GM21528 (cell line): ENCODE measurements at regions not wholly inside any gene's neighbourhood (a gene's known extent, or its start where the extent isn't known, plus 50 kb on each side); places are given as distances from the start of the nearest gene placed in this dataset.
A peak's percentile ranks its signal among the peaks of the same experiment; 100 is the strongest.
"Not testable (repeated sequence)": the region's sequence is repeated elsewhere in the genome, so short reads cannot be mapped to it uniquely, and the experiment has no call there.

Experiments used
- ATAC-seq: cut with Tn5 transposase; IDR thresholded peaks from one replicate; pipeline ENCODE4 v1.9.1; 2021; ENCODE audit warnings: mild to moderate bottlenecking, moderate library complexity; ENCODE audit not compliant: unreplicated experiment, low FRiP score

DNA sequence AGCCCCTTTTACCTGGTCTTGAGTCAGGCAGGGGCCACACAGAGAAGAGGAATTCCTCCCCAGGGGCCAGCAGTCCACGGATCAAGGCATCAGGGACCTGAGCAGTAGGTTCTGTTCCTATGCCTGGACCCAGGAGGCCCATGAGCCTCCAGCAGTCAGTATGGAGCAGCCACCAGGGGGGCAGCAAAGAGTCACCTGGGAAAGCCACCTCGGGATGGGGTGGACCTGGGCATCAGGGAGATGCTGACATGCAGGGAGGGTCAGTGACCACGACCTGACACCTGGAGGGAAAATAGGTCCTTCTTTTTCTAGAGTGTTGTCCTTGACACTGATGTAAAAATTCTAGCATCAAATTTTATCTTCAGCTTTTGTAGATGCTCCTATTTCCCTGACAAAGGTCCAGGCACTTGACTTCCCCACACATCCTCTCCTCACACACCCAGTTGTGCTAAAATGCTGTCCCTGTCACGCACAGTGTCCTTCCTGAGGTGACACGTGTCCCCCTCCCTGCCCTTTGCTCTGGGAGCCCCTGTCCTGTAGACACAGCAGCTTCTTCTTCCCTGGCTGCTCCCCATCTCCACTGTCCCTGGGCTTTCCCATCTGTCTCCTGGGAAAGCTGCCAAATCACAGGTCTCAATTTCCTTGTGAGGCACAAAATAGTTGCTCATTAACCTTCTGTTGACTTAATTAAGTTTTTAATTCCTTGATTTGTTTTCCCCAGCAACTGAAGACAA, 70.0 kb upstream of the IGLL5 start:
- no peak for ATAC-seq

DNA sequence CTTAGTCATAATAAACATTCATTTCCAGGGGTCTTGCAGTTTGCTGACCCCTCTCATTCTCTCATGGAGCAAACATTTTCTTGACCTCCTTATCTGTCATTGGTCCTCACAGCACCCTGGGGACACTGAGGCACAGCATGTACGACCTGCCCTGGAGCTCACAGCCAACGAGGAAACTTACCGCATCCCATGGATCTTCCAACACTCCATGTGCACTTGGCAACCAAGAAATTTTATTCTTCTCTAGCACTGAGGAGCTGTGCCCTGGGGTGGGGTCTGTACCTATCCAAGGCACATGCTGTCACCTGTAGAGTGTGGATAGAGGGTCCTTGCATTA, 69.4 kb upstream of the IGLL5 start:
- no peak for ATAC-seq

DNA sequence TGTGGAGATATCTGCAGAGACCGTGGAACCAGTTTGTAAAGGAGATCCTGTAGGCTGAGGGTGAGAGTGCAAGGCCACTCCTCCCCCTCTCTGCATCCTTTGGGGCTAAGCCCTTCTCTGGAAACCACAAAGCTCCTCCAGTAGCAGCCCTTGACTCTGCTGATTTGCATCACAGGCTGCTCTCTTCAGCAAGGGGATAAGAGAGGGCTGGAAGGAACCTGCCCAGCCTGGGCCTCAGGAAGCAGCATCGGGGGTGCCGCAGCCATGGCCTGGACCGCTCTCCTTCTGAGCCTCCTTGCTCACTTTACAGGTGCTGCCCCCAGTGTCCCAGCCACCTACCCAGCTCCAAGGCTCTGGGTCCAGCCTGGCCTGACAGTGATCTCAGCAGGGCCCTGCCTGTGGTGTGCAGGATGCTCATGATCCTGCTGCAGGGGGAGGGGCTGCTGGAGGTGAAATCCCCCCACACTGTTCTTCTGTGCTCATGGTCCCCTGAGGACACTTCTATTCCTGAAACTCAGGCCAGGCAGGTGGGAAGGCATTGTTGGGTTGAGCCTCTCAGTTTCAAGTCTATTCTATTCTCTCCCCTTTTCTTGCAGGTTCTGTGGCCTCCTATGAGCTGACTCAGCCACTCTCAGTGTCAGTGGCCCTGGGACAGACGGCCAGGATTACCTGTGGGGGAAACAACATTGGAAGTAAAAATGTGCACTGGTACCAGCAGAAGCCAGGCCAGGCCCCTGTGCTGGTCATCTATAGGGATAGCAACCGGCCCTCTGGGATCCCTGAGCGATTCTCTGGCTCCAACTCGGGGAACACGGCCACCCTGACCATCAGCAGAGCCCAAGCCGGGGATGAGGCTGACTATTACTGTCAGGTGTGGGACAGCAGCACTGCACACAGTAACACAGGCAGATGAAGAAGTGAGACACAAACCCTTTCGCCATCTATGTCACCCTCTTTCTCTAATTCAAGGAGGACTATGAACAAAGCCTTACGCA, 68.5 kb upstream of the IGLL5 start:
- peak; percentile 79 for ATAC-seq

DNA sequence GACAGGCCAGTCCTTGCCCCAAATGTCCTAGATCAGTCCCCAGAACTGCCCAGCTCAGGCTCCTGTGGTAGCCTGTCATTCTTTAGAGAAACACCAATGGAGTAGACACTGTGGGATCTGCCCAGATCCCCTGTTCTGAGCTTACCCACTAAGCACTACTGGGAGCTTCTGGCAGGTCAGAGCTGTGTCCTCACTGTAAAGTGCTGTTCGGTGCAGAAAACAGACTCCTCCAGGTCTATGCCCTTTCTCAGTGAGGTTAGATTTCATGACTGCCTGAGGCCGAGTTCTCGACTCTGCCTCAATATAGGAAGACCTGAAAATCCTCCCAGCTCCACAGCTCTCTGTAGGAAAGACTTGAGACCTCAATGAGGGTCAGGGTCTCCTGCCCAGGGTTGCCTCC, 67.5 kb upstream of the IGLL5 start:
- no peak for ATAC-seq

DNA sequence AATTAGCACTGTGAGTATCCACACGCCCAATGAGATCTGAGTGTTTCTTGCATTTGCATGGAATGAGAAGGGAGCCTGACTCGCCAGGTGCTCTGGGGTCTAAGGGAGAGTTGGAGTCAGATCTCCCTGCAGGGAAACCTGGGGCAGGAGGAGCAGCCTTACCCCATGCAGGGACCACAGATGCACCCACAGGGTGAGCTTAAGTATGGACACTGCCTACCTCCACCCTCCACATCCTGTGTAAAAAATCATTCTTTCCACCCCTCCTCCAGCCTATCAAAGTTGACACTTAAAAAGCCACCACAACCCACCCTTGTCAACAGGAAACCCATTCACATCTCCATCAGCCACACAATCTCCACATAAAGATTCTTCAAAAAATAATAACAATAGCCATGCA, 67.0 kb upstream of the IGLL5 start:
- ATAC-seq, result no peak

DNA sequence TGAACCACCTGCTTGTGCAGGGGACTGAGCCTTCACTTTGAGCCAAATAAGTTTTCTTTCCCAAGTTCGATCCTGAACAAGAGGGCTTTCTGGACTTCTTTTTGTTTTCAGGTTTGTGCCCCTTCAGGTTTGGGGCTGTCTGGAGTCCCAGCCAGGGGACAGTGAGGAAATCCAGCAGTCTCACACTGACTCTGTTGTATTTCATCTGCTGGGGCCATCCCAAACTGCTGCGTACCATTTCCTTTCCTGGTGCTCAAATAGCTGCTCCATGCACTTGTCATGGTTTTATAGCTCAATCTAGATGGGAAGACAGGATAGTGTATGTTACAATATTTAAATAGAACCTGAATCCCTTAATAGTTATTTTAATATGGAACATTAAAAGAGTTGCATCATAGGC, 66.3 kb upstream of the IGLL5 start:
- no peak for ATAC-seq

DNA sequence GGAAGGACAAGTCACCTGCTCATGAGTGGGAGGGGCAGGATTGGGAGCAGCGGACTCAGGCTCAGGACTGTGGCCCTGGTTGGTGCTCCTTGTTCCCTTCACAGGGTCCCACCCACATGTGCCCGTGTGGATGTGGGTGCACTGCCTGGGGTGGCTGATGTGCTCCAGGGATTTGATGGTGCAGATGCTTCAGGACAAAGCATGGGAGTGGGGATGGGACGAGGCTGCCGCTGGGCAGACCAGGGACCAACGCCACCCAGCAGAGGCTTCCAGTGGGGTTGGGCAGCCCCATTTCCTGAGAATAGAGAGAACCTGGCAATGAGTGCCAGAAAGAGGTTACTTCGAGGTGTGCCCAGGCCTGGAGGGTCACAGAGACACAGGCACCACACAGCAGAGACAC, 65.5 kb upstream of the IGLL5 start:
- ATAC-seq, result no peak

DNA sequence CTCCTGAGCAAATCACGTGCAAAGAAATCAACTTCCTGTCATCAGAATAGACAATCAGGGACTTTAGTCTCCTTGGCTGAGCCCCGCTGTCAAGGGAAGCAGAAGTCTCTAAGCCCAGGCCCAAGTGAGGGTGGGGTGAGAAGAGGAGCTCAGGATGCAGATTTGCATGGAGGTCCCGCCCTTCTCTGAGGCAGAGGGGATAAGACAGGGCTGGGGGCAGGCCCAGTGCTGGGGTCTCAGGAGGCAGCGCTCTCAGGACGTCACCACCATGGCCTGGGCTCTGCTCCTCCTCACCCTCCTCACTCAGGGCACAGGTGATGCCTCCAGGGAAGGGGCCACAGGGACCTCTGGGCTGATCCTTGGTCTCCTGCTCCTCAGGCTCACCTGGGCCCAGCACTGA, 65.1 kb upstream of the IGLL5 start:
- ATAC-seq, result not testable (repeated sequence)

DNA sequence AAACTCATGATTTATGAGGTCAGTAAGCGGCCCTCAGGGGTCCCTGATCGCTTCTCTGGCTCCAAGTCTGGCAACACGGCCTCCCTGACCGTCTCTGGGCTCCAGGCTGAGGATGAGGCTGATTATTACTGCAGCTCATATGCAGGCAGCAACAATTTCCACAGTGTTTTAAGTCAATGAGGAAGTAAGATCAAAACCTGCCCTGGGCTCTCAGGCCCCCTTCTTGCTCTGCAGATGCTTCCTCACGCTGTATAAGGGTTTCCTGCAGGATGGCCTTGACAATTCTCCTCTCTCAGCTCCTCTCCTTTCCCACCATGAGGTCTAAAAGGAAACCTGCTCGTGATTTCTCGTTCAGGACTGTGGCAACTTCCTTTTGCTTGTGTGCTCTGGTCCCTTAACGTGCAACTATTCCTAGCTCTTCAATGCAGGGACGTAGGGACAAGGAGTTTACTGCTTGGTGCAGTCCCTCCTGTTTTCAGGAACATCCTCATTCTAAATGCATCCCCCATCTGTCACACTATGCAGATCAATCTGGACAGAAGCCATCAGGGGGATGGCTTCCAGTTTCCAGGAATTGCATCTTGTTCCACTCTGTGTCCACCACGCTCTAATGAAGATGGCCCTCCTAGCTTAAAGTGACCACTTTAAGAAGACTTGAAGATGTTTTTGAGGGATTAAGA, 64.3 kb upstream of the IGLL5 start:
- ATAC-seq, result no peak

DNA sequence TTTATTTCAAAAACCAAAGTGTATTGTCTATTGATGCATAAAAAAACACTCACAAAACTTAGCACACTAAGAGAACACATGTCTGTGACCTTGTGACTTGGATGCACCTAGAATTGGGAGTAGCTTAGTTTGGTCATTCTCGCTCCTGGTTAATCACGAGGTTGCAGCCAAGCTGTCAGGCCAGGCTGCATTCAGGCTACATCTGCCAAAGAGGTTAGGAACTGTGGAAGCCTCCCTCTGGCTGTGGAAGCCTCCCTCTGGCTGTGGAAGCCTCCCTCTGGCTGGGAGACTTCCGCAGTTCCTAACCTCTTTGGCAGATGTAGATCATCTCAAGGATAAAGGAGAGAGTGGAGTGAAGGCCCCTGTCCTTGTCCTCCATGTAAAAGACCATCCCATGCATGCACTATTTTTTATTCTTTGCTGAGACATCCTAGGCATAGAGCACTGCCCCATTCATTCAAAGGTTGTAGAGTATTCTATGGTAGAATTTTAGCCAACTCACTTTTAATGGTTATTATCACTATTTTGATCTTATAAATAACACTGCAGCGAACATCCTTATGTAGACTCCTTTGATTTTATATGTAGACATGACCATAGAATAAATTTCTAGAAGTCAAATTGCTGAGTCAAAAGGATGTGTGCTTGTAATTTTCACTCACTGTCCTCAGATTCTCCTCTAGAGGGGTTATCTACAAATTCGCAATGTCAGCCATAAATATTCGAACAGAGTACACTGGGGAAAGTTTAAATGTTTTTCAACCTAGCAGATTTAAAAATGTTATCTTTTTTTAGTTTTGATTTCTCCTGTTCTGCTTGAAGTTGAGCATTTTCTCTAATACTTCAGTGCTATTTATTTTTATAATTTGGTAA, 63.0 kb upstream of the IGLL5 start:
- ATAC-seq, result no peak

DNA sequence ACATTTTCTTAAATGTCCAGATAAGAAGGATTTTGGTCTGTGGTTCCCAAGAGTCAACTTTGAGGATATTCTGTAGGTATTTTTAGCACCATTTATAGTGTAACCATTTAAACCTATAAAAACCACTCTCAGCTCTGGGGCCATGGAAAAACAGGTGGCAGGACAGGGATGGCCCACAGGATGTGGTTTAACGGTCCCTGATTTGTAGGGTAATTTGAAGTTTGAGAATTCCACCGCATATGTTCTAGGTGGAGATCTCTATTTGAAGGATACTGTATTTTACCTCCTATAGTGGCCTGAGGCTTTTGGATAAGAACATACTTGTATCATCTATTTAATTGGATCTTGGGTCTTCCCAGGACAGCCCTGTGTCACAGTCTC, 62.4 kb upstream of the IGLL5 start:
- no peak for ATAC-seq

DNA sequence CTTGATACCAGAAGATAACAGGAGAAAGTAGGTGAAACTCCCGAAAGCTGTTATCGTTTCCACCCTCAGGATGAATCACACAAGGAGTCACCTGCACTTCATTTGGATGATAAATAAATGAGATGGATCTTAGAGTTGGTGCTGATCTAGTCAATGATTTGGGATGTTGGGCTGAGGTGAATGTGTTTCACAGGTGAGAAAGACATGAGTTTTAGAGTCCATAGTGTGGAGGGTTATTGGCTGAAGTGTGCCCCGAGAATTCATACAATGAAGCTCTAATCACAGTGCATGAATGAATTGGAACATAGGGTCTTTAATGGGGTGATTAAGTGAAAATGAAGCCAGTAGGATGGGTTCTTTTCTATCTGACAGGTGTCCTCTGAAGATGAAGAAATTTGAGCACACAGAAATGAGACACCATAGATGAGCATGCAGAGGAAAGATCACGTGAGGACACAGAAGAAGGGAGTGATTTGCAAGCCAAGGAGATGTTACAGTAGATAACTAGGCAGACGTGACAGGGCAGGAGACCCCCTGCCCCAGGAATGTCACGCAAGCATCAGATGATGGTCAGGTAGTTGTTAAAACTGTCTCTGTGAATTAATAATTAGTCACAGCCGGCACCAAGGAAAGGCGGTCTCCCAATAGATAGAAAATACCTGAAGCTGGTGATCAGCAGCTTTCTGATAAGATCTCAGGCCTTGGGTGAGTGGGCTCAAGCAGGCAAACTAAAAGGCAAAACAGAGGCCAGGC, 60.3 kb upstream of the IGLL5 start:
- ATAC-seq, result no peak

DNA sequence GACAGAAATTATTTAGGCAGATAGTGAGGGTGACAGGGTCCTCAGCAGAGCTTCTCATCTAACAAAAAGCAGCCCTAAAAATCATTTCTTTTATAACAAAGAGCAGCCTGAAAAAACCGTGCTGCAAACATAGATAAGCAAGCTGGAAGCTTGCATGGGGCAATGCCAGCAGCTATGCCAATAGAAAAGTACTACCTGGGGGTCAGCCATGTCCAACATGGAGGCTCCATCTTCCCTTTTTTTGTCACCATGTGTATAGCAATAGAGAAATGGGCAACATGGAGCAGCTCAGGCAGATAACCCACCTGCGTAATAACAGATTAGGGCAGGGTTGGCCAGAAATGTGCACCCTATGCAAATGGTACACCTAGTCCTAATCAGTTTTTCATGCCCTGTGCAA, 57.4 kb upstream of the IGLL5 start:
- ATAC-seq, result no peak

DNA sequence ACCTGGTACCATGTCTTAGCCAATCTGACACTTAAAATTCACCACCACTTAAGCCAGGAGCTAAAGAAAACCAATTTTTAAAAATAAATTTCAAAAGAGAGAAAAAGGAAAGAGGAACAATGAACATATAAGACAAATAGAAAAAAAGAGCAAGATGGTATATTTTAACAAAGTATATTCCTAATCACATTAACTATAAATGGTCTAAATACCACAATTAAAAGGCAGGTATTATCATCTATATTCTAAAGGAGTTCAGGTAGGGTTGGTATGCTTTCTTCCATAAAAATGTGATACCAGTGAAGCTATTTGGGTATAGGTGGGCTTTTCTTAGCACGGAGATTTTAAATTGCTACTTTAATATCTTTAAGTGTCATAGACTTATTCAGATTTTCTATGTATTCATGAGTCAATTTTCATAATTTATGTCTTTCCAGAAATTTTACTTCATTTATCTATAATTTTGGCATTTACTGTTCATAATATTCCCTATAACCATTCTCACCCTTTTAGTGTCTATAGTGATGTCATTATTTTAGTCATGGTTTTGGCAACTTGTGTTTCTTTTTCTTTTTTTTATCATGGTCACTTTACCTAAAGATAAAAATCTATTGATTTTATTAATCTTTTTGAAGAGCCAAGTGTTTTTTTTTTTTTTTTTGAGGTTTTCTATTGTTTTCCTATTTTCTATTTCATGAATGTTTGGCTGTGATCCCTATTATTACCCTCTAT, 56.5 kb upstream of the IGLL5 start:
- no peak for ATAC-seq

DNA sequence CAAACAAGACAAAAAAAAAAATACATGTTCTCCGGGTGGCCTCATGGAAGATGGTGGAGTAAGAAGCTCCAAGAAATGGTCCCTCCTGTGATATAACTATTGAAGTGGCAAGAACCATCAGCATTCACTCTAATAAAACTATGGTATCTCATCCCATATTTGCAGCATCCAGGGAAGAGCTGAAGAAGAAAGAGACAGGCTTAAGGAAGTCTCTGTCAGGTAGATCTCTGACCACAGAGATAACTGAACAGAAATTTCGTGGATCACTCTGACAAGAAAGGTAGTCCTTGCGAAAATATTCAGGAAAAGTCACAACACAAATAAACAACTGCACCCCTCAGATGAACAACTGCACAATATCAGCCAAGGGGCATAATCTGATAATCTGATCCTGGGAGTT, 54.6 kb upstream of the IGLL5 start:
- no peak for ATAC-seq

DNA sequence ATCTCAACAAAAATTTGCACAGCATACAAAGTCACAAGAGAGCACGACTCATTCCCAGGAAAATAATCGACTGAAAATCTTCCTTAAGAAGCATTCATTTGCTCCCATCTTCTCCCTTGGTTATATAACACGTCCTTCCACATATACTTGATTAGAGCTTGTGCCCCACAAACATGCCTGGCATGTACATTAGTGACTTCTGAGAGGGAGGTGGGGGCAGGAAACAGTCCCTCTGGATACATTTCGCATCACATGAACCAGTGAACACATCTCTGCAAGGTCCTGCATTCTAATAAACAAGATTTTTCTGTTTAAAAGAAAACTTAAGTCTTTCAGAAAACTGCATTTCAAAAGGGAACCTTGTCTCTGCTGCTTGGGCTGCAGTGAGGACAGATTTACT, 54.1 kb upstream of the IGLL5 start:
- no peak for ATAC-seq

DNA sequence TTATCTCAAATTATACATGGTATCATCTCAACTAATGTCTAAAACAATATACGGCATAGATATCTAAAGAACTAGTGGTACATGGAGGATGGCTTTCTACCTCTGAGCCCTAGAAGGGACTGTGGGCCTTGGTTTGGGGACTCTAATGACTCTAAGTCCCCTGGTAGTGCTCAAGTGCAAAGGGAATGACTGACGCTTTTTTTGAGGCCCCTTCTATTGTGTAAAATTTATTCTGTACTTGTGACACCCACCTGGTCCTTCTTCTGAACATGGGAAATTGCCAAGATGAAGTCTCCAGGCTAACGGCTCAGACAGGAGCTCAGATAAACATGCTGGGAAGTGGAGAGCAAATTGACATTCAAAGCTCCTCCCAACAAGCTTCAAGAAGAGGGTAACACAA, 53.4 kb upstream of the IGLL5 start:
- no peak for ATAC-seq

DNA sequence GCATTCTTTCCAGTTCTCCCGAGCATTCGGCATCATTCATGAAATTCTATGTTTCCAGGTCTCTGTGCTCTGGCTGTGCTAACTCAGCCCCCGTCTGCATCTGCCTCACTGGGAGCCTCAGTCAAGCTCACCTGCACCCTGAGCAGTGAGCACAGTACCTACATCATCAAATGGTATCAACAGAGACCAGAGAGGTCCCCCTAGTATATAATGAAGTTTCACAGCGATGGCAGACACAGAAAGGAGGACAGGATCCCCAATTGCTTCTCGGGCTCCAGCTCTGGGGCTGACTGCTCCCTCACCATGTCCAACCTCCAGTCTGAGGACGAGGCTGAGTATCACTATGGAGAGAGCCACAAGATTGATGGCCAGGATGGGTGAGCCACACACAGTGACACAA, 52.8 kb upstream of the IGLL5 start:
- ATAC-seq, result no peak

DNA sequence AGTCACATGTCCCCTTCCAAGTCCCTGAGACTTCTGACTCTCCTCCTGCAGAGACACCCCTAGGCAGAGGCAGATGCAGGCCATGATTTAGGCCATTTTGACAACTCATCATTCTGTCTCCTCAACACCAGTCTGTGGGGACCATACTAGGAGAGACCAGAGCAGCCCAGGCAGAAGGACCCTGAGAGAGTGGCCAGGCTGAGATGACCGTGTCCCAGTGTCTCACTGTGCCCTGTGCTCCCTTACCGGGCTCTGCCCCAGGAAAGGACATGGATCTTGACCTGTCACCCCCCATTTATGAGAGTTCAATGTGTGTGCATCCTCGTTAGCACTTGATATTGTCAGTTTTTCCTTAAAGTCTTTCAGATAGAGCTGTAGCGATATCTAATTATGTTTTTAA, 52.4 kb upstream of the IGLL5 start:
- no peak for ATAC-seq
